GM12873 (cell line): ENCODE measurements at regions not wholly inside any gene's neighbourhood (a gene's known extent, or its start where the extent isn't known, plus 50 kb on each side); places are given as distances from the start of the nearest gene placed in this dataset.

Experiments used
- CTCF ChIP-seq: IDR thresholded peaks from 2 replicates; pipeline ENCODE4 v1.5.1; 2012; ENCODE audit warnings: low read depth, mild to moderate bottlenecking, moderate library complexity, low read length, control low read depth; ENCODE audit not compliant: insufficient read depth; ENCODE audit errors: missing control alignments

- TF ChIP-seq CTCF = no peak
Measured at GRCh38 chr12:130063866-130064265, 98.4 kb upstream of the FZD10 start.

GRCh38 chr12:130064999-130065398 is 97.3 kb upstream of the FZD10 start:
- TF ChIP-seq CTCF = no peak

GRCh38 chr12:130066742-130067141 is 95.5 kb upstream of the FZD10 start:
- no peak for TF ChIP-seq CTCF

GRCh38 chr12:130068741-130069140 is 93.5 kb upstream of the FZD10 start:
- TF ChIP-seq CTCF = no peak

- TF ChIP-seq CTCF = no peak
Measured at GRCh38 chr12:130070126-130070611, 92.1 kb upstream of the FZD10 start.

GRCh38 chr12:130073721-130074120 is 88.5 kb upstream of the FZD10 start:
- TF ChIP-seq CTCF = no peak

GRCh38 chr12:130074661-130075406 is 87.4 kb upstream of the FZD10 start:
- TF ChIP-seq CTCF = no peak
